Activated CD4-positive, alpha-beta T cell treated with anti-CD3 and anti-CD28 coated beads, Interleukin-2, amount 10 ng/mL, durations not matched to agents 7 days and 5 days (primary cell): ENCODE measurements at regions not wholly inside any gene's neighbourhood (a gene's known extent, or its start where the extent isn't known, plus 50 kb on each side); places are given as distances from the start of the nearest gene placed in this dataset.
"Not testable (repeated sequence)": the region's sequence is repeated elsewhere in the genome, so short reads cannot be mapped to it uniquely, and the experiment has no call there.

ENCODE experiments used
- CTCF ChIA-PET: fragments of 350-600 bp; sonication (Branson Sonifier 250); formaldehyde crosslinking; loops from one replicate; lab custom pipeline; 2021; ENCODE audit warnings: antibody characterized with exemption; lab: Charles Lee
- POLR2A ChIA-PET: fragments of 350-600 bp; sonication (Branson Sonifier 250); formaldehyde crosslinking; loops from one replicate; lab custom pipeline; 2021; ENCODE audit warnings: antibody characterized with exemption; lab: Charles Lee
- DNase-seq: peaks from one replicate; pipeline ENCODE4 v3.0.0-alpha.2; 2020
- H3K27ac Mint-ChIP-seq: one replicate; pipeline ENCODE4 v1.8.0; 2021; ENCODE audit warnings: mild to moderate bottlenecking, moderate library complexity, mixed read lengths
- H3K27me3 Mint-ChIP-seq: one replicate; pipeline ENCODE4 v1.8.0; 2021; ENCODE audit warnings: mixed read lengths
- H3K36me3 Mint-ChIP-seq: one replicate; pipeline ENCODE4 v1.8.0; 2021; ENCODE audit warnings: low read depth, mixed read lengths
- H3K4me1 Mint-ChIP-seq: one replicate; pipeline ENCODE4 v1.8.0; 2021; ENCODE audit warnings: mixed read lengths
- H3K4me3 Mint-ChIP-seq: one replicate; pipeline ENCODE4 v1.8.0; 2021; ENCODE audit warnings: mild to moderate bottlenecking, moderate library complexity, mixed read lengths
- H3K9me3 Mint-ChIP-seq: one replicate; pipeline ENCODE4 v1.8.0; 2021; ENCODE audit warnings: mixed read lengths

- CTCF ChIA-PET, result interaction anchor here (0.9 kb wide), 1 partner anchor 35 kb away, joined by 3 read pairs; no protein-coding TSS in a partner anchor
- DNase-seq, H3K4me1 Mint-ChIP-seq, H3K27ac Mint-ChIP-seq, POLR2A ChIA-PET, H3K36me3 Mint-ChIP-seq, H3K4me3 Mint-ChIP-seq, H3K27me3 Mint-ChIP-seq, H3K9me3 Mint-ChIP-seq: not testable (repeated sequence)
Measured at GRCh38 chr12:131289807-131290206, 336.1 kb downstream of the ADGRD1 start.

- DNase-seq, result no peak
- POLR2A ChIA-PET, result no interaction called here
Measured at GRCh38 chr12:131290255-131290959, 336.7 kb downstream of the ADGRD1 start.

DNA sequence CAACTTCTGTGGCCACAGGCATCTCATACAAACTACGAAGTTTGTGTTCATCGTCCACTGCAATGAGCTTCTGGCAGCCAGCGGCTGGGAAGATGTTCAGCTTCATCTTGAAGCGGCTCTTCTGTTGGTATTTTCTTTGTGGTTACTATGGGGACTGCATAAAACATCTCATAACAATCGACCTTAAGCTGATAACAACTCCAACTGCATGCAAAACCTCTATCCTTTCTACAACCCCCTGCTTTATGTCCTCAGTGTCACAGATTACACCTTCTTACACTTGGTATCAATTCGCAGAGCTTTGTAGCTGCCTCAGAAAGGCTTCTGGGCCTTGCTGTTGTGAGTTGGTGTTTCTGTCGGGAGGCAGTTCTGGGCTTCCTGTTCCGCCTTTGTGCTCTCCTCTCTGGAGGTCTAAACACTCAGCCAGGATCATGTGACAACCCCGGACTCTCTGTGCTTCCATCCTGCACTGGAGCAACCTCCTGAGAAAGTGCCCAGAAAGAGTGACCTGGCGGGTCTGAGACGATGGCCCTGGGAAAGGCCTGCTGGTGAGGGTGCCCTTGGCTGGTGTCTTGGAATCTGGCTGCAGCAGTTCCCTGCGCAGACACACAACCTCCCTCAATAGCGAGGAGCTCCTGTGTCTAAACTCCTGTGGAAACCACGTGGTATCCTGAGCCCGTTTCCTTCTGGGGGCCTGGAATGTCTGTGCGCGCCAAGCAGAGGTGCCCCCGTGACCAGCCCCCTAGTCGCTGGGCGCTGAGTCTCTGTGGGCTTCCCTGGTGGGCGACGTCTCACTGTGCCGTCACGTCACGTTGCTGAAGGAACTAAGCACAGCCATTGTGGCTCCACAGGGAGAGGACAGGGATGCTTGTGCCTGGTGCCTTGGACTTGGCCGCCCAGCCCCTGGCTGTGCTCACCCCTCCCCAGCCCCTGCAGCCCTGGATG lies 339.6 kb downstream of the ADGRD1 start:
- H3K36me3 Mint-ChIP-seq, H3K9me3 Mint-ChIP-seq, H3K4me3 Mint-ChIP-seq, POLR2A ChIA-PET, H3K27ac Mint-ChIP-seq, CTCF ChIA-PET, DNase-seq, H3K27me3 Mint-ChIP-seq, H3K4me1 Mint-ChIP-seq: not testable (repeated sequence)

More at GRCh38 chr12:131290255-131290959, 336.7 kb downstream of the ADGRD1 start:
- CTCF ChIA-PET, result interaction anchor here (0.9 kb wide), 1 partner anchor 34 kb away, joined by 3 read pairs; no protein-coding TSS in a partner anchor
- Mint-ChIP-seq H3K36me3 (no peaks in the 10 kb centered on the region), H3K9me3 (peaks cover 2% of the 10 kb centered on the region), H3K27ac (no peak overlapping the region), H3K4me1 (no peaks in the 10 kb centered on the region), H3K4me3 (no peak overlapping the region), H3K27me3 (no peaks in the 10 kb centered on the region)

GRCh38 chr12:131294716-131295115 lies 341.0 kb downstream of the ADGRD1 start:
- CTCF ChIA-PET, DNase-seq, H3K9me3 Mint-ChIP-seq, H3K4me1 Mint-ChIP-seq, H3K27ac Mint-ChIP-seq, H3K36me3 Mint-ChIP-seq, H3K4me3 Mint-ChIP-seq, H3K27me3 Mint-ChIP-seq, POLR2A ChIA-PET: not testable (repeated sequence)

- H3K4me3 Mint-ChIP-seq, H3K4me1 Mint-ChIP-seq, H3K9me3 Mint-ChIP-seq, H3K27ac Mint-ChIP-seq, H3K27me3 Mint-ChIP-seq, H3K36me3 Mint-ChIP-seq, POLR2A ChIA-PET, CTCF ChIA-PET, DNase-seq: not testable (repeated sequence)
Measured at GRCh38 chr12:131295117-131295516, 341.4 kb downstream of the ADGRD1 start.

GRCh38 chr12:131295559-131295958 lies 341.9 kb downstream of the ADGRD1 start:
- H3K27ac Mint-ChIP-seq, H3K4me3 Mint-ChIP-seq, H3K9me3 Mint-ChIP-seq, DNase-seq, CTCF ChIA-PET, H3K36me3 Mint-ChIP-seq, H3K27me3 Mint-ChIP-seq, H3K4me1 Mint-ChIP-seq, POLR2A ChIA-PET: not testable (repeated sequence)

DNA sequence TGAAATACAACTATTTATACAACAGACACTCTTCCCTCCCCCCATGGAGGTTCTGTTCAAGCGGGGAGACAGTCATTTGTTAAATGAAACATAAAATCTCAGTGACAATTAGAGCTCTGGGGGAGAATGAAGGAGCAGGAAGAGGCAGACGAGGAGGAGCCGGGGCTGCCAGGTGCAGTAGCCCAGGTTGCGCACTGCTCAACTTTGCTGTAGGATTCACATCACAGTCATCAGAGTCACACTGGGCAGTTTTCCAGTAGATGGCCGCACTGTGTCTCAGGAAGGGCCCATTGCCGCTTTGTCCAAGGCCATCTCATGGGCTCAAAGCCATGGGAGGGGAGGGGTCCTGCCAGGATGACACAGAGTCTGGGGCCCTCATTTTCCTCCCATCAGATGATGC lies 342.4 kb downstream of the ADGRD1 start:
- H3K9me3 Mint-ChIP-seq, POLR2A ChIA-PET, H3K27me3 Mint-ChIP-seq, H3K4me3 Mint-ChIP-seq, CTCF ChIA-PET, H3K4me1 Mint-ChIP-seq, H3K36me3 Mint-ChIP-seq, H3K27ac Mint-ChIP-seq, DNase-seq: not testable (repeated sequence)

- CTCF ChIA-PET, POLR2A ChIA-PET: not testable (repeated sequence)
Measured at GRCh38 chr12:131296651-131297050, 342.9 kb downstream of the ADGRD1 start.

GRCh38 chr12:131298526-131299369 lies 345.0 kb downstream of the ADGRD1 start:
- DNase-seq, H3K9me3 Mint-ChIP-seq, H3K27me3 Mint-ChIP-seq, H3K4me1 Mint-ChIP-seq, CTCF ChIA-PET, H3K4me3 Mint-ChIP-seq, H3K27ac Mint-ChIP-seq, H3K36me3 Mint-ChIP-seq, POLR2A ChIA-PET: not testable (repeated sequence)

More at GRCh38 chr12:131296651-131297050, 342.9 kb downstream of the ADGRD1 start:
- H3K4me3 Mint-ChIP-seq, H3K36me3 Mint-ChIP-seq, H3K4me1 Mint-ChIP-seq, H3K9me3 Mint-ChIP-seq, H3K27me3 Mint-ChIP-seq, H3K27ac Mint-ChIP-seq, DNase-seq: not testable (repeated sequence)

- H3K4me1 Mint-ChIP-seq, H3K36me3 Mint-ChIP-seq, H3K4me3 Mint-ChIP-seq, POLR2A ChIA-PET, CTCF ChIA-PET, H3K27me3 Mint-ChIP-seq, H3K9me3 Mint-ChIP-seq, H3K27ac Mint-ChIP-seq, DNase-seq: not testable (repeated sequence)
Measured at GRCh38 chr12:131299370-131299701, 345.6 kb downstream of the ADGRD1 start.

DNA sequence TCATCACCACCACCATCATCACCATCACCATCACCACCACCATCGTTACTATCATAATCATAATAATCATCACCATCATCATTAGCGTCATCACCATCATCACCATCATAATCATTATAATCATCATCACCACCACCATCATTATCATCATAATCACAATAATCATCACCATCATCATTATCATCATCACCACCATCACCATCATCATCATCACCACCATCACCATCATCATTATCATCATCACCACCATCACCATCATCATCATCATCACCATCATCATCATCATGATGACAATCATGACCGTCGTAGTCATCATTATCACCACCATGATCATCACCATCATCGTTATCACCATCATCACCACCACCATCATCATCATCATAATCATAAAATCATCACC lies 349.9 kb downstream of the ADGRD1 start:
- H3K4me1 Mint-ChIP-seq, DNase-seq, H3K27me3 Mint-ChIP-seq, H3K36me3 Mint-ChIP-seq, H3K9me3 Mint-ChIP-seq, H3K27ac Mint-ChIP-seq, H3K4me3 Mint-ChIP-seq, POLR2A ChIA-PET, CTCF ChIA-PET: not testable (repeated sequence)

DNA sequence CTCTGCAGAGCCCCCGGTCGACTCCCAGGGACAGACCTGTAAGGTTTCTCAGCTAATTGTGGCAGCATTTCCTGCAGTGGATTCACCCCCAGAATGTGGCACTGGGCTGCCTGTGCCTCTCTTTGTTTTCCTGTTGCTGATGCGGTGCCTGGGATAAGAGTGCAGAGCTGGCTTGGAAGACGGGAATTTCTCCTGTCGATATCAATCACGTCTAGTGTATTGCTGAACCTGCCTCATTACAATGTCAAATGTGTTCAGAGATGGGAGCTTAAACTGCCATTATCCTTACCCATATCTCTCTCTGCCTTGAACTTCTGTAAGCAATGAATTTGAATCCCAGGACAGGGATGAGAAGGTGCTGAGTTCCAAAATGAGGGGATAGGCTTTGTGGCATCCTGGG lies 350.9 kb downstream of the ADGRD1 start:
- DNase-seq, H3K4me3 Mint-ChIP-seq, POLR2A ChIA-PET, H3K36me3 Mint-ChIP-seq, H3K9me3 Mint-ChIP-seq, H3K27ac Mint-ChIP-seq, CTCF ChIA-PET, H3K27me3 Mint-ChIP-seq, H3K4me1 Mint-ChIP-seq: not testable (repeated sequence)

GRCh38 chr12:131309700-131310099 lies 356.0 kb downstream of the ADGRD1 start:
- no peaks in the 10 kb centered on the region for H3K9me3 Mint-ChIP-seq
- no peaks in the 10 kb centered on the region for H3K36me3 Mint-ChIP-seq
- H3K27ac Mint-ChIP-seq, result no peak overlapping the region
- POLR2A ChIA-PET, result no interaction called here
- no peaks in the 10 kb centered on the region for H3K27me3 Mint-ChIP-seq
- no peak overlapping the region for H3K4me3 Mint-ChIP-seq
- CTCF ChIA-PET, result no interaction called here
- no peaks in the 10 kb centered on the region for H3K4me1 Mint-ChIP-seq
- DNase-seq, result no peak
